ENCODE measurements at regions not wholly inside any gene's neighbourhood (a gene's known extent, or its start where the extent isn't known, plus 50 kb on each side); places are given as distances from the start of the nearest gene placed in this dataset.

DNA sequence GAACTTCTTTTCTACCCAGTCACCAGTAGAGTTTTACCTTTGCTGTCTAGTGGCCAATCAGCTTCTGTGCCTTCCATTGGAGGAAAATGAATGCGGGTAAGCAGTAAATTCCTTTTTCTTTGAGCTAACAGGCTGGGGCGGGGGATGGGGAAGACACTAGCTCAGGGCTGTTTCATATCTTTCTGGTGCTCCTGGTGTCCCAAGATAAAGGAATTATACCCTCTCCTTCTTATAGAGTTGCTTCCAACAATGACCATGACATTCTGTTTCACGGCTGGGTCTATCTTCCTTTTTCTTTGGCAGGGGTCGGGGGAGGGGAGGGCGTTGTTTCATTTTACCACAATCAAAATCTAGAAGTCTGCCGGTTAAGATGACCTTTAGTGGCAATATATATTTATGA, 51.2 kb upstream of the RPS23 start:
- H3K4me3 ChIP-seq (replicated peaks in 1 of 2; ENCODE audit: low read depth in 1 of 2, low read length in 2 of 2): no peak overlapping the region
- POLR2A ChIA-PET: no interaction called here
- no peak for TF ChIP-seq SP1 (IDR thresholded peaks at IDR 0.05; ENCODE audit: low read depth)
- TF ChIP-seq CBX3 (IDR thresholded peaks at IDR 0.05; ENCODE audit: low read depth): no peak
- TF ChIP-seq EZH2 (IDR thresholded peaks at IDR 0.05): no peak
- TF ChIP-seq, protein P1, sequence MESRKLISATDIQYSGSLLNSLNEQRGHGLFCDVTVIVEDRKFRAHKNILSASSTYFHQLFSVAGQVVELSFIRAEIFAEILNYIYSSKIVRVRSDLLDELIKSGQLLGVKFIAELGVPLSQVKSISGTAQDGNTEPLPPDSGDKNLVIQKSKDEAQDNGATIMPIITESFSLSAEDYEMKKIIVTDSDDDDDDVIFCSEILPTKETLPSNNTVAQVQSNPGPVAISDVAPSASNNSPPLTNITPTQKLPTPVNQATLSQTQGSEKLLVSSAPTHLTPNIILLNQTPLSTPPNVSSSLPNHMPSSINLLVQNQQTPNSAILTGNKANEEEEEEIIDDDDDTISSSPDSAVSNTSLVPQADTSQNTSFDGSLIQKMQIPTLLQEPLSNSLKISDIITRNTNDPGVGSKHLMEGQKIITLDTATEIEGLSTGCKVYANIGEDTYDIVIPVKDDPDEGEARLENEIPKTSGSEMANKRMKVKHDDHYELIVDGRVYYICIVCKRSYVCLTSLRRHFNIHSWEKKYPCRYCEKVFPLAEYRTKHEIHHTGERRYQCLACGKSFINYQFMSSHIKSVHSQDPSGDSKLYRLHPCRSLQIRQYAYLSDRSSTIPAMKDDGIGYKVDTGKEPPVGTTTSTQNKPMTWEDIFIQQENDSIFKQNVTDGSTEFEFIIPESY (IDR thresholded peaks at IDR 0.05; ENCODE audit: extremely low read depth, insufficient replicate concordance, low read length): no peak
- TF ChIP-seq SIN3A (IDR thresholded peaks at IDR 0.05; ENCODE audit: low read depth): no peak
- no peak for TF ChIP-seq EZH2phosphoT487 (IDR thresholded peaks at IDR 0.05; ENCODE audit: borderline replicate concordance)
- TF ChIP-seq RAD21 (IDR thresholded peaks at IDR 0.05; ENCODE audit: low read depth): no peak
- no peak for TF ChIP-seq EGR1 (IDR thresholded peaks at IDR 0.05; ENCODE audit: low read depth)
- TF ChIP-seq ELF1 (IDR thresholded peaks at IDR 0.05; ENCODE audit: borderline replicate concordance, low read depth): no peak
- no peak for TF ChIP-seq ZNF274 (IDR thresholded peaks at IDR 0.05; ENCODE audit: low read depth, low read length)
- TF ChIP-seq YY1 (IDR thresholded peaks at IDR 0.05; ENCODE audit: extremely low read depth, insufficient replicate concordance, low read depth, low read length): no peak
- TF ChIP-seq TCF7L2 (IDR thresholded peaks at IDR 0.05; ENCODE audit: borderline replicate concordance, extremely low read depth, insufficient read depth, insufficient read length): no peak
- TF ChIP-seq FOSL1 (IDR thresholded peaks at IDR 0.05; ENCODE audit: low read depth): no peak
- TF ChIP-seq CEBPB (IDR thresholded peaks at IDR 0.05; ENCODE audit: low read depth): no peak
- TF ChIP-seq ZFX (IDR thresholded peaks at IDR 0.05): no peak
- TF ChIP-seq POLR2A (IDR thresholded peaks at IDR 0.05; ENCODE audit: borderline replicate concordance, extremely low read depth, insufficient read depth, insufficient read length): no peak
- TF ChIP-seq, protein P2, sequence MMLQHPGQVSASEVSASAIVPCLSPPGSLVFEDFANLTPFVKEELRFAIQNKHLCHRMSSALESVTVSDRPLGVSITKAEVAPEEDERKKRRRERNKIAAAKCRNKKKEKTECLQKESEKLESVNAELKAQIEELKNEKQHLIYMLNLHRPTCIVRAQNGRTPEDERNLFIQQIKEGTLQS (IDR thresholded peaks at IDR 0.05): no peak
- TF ChIP-seq, protein P3, sequence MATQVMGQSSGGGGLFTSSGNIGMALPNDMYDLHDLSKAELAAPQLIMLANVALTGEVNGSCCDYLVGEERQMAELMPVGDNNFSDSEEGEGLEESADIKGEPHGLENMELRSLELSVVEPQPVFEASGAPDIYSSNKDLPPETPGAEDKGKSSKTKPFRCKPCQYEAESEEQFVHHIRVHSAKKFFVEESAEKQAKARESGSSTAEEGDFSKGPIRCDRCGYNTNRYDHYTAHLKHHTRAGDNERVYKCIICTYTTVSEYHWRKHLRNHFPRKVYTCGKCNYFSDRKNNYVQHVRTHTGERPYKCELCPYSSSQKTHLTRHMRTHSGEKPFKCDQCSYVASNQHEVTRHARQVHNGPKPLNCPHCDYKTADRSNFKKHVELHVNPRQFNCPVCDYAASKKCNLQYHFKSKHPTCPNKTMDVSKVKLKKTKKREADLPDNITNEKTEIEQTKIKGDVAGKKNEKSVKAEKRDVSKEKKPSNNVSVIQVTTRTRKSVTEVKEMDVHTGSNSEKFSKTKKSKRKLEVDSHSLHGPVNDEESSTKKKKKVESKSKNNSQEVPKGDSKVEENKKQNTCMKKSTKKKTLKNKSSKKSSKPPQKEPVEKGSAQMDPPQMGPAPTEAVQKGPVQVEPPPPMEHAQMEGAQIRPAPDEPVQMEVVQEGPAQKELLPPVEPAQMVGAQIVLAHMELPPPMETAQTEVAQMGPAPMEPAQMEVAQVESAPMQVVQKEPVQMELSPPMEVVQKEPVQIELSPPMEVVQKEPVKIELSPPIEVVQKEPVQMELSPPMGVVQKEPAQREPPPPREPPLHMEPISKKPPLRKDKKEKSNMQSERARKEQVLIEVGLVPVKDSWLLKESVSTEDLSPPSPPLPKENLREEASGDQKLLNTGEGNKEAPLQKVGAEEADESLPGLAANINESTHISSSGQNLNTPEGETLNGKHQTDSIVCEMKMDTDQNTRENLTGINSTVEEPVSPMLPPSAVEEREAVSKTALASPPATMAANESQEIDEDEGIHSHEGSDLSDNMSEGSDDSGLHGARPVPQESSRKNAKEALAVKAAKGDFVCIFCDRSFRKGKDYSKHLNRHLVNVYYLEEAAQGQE (IDR thresholded peaks at IDR 0.05; ENCODE audit: low read depth): no peak
- H3K9me3 ChIP-seq (ENCODE audit: control insufficient read depth in 1 of 2, insufficient read depth in 1 of 2, low read depth in 1 of 2, low read length in 2 of 2): peaks cover 0 to 4% of the 10 kb centered on the region in 2 experiments; a peak in 1 of 4 replicates
- ATAC-seq: no peak
- H2AFZ ChIP-seq (ENCODE audit: low read depth, low read length, poor library complexity, severe bottlenecking): no peak overlapping the region
- no peak overlapping the region for H3K4me2 ChIP-seq (ENCODE audit: low read length)
- H3K4me1 ChIP-seq (ENCODE audit: control insufficient read depth in 1 of 2, insufficient read depth in 2 of 2, low read length in 2 of 2): no peaks in the 10 kb centered on the region
- intact Hi-C loops (cut with micrococcal nuclease): no loop called here
- no peaks in the 10 kb centered on the region for H3K27me3 ChIP-seq (ENCODE audit: insufficient read depth, low read length)
- no peak overlapping the region for H3K27ac ChIP-seq (ENCODE audit: low read depth, low read length)
- H3K36me3 ChIP-seq (ENCODE audit: control insufficient read depth in 1 of 2, insufficient read depth in 2 of 2, low read length in 2 of 2): no peaks in the 10 kb centered on the region
- no peak overlapping the region for H3K9ac ChIP-seq (ENCODE audit: low read length)
- no TSS peak for BruUV-seq (replicated peaks)
- CTCF ChIA-PET: no interaction called here
- RAD21 ChIA-PET (ENCODE audit: low non-redundant PET in 1 of 2, low total read pairs in 2 of 2, uncharacterized antibody in 2 of 2, unreplicated experiment in 2 of 2): no interaction called here
- H3K79me2 ChIP-seq (ENCODE audit: insufficient read depth, low read length): no peaks in the 10 kb centered on the region
- no peaks in the 10 kb centered on the region for H4K20me1 ChIP-seq (ENCODE audit: insufficient read depth)
- H3K9me2 ChIP-seq (ENCODE audit: insufficient read depth): no peaks in the 10 kb centered on the region
- DNase-seq (ENCODE audit: low read depth, low spot score): no peak
